Esophagus squamous epithelium (tissue), 5 donors: ENCODE measurements at regions not wholly inside any gene's neighbourhood (a gene's known extent, or its start where the extent isn't known, plus 50 kb on each side); places are given as distances from the start of the nearest gene placed in this dataset.

Source experiments
- DNase-seq: peaks from one replicate; lab custom pipeline; 2025; lab: John Stamatoyannopoulos, UW
- H3K27ac ChIP-seq, 4 donors: fragments of 200-600 bp; sonication (generic); one replicate each; pipeline ENCODE4 v1.5.1; 2016 to 2019; ENCODE audit warnings: mild to moderate bottlenecking in 1 of 4
- H3K27me3 ChIP-seq, 4 donors: fragments of 200-600 bp; sonication (generic); 1 replicate in 3 of 4; 2 replicates in 1 of 4; pipeline versions ENCODE4 v1.5.1 to v1.6.0; 2017 to 2021; ENCODE audit warnings: antibody characterized with exemption in 1 of 4
- H3K36me3 ChIP-seq, 3 donors: fragments of 200-600 bp; sonication (generic); one replicate each; pipeline ENCODE4 v1.5.1; 2016 to 2019
- H3K4me1 ChIP-seq, 3 donors: fragments of 200-600 bp; sonication (generic); one replicate each; pipeline ENCODE4 v1.5.1; 2017 to 2019
- H3K4me3 ChIP-seq, 4 donors: fragments of 200-600 bp; sonication (generic); 1 replicate in 3 of 4; 2 replicates in 1 of 4; pipeline ENCODE4 v1.5.1; 2016 to 2019; ENCODE audit warnings: mild to moderate bottlenecking in 2 of 4, moderate library complexity in 1 of 4
- H3K9me3 ChIP-seq, 3 donors: fragments of 200-600 bp; sonication (generic); one replicate each; pipeline ENCODE4 v1.5.1; 2016 to 2019
- POLR2A ChIP-seq, 4 donors: fragments of 450-650 bp; IDR thresholded peaks; one replicate each; pipeline ENCODE4 v1.6.1; 2017; ENCODE audit warnings: antibody characterized with exemption in 4 of 4, mild to moderate bottlenecking in 4 of 4, moderate library complexity in 3 of 4
- WGBS, 2 donors: methylation state at CpG; one replicate each; pipeline ENCODE4 v1.1.5; 2018; 5-methylcytosine and 5-hydroxymethylcytosine counted together
- intact Hi-C: fragments of 100-400 bp; cut with DNase I; formaldehyde crosslinking; loops from one replicate; pipeline ENCODE4 v1.15.0; 2022
- TF ChIP-seq, protein P1 (sequence below), 6 experiments: fragments of 450-650 bp in 4 of 6; fragments of 200-600 bp in 2 of 6; sonication (generic) in 2 of 6; IDR thresholded peaks; one replicate each; pipeline ENCODE4 v1.5.1; 2016 to 2019; ENCODE audit warnings: antibody characterized with exemption in 6 of 6, mild to moderate bottlenecking in 4 of 6, moderate library complexity in 4 of 6
- donor health status: DM: yes; HTN: yes; CAD: no.

DNA sequence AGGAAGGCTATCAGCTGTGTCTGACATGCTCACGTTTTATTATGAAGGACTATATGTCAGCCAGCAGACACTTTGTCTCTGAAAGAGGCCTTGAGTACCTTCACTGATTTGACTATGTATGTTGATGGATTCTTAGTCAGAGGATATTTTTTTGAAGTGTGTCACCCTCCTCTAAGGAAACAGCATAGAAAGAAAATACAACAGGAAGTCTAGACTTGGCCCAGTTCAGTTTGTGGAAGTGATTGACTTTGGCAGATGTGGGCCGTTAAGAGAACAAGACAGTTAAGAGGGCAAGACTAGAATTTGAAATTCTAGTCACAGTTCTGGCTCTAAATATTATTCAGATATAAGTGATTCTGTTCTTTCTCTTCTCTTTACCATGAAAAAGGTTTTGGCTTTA lies 471.5 kb downstream of the CDH8 start:
- no peak for DNase-seq
- intact Hi-C loops: no loop called here
- Histone ChIP-seq H3K27ac (no peak overlapping the region), H3K9me3 (no peaks in the 10 kb centered on the region), H3K4me3 (no peak overlapping the region), H3K27me3 (no peaks in the 10 kb centered on the region), H3K4me1 (peaks cover 0 to 12% (median 0%) of the 10 kb centered on the region in 3 donors), H3K36me3 (no peaks in the 10 kb centered on the region)
- WGBS, 2 donors: 33% methylated on average over 2 of the region's 2 CpGs
- TF ChIP-seq, protein P1, sequence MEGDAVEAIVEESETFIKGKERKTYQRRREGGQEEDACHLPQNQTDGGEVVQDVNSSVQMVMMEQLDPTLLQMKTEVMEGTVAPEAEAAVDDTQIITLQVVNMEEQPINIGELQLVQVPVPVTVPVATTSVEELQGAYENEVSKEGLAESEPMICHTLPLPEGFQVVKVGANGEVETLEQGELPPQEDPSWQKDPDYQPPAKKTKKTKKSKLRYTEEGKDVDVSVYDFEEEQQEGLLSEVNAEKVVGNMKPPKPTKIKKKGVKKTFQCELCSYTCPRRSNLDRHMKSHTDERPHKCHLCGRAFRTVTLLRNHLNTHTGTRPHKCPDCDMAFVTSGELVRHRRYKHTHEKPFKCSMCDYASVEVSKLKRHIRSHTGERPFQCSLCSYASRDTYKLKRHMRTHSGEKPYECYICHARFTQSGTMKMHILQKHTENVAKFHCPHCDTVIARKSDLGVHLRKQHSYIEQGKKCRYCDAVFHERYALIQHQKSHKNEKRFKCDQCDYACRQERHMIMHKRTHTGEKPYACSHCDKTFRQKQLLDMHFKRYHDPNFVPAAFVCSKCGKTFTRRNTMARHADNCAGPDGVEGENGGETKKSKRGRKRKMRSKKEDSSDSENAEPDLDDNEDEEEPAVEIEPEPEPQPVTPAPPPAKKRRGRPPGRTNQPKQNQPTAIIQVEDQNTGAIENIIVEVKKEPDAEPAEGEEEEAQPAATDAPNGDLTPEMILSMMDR (IDR thresholded peaks at IDR 0.05): no peak
- TF ChIP-seq POLR2A (IDR thresholded peaks at IDR 0.05): no peak

DNA sequence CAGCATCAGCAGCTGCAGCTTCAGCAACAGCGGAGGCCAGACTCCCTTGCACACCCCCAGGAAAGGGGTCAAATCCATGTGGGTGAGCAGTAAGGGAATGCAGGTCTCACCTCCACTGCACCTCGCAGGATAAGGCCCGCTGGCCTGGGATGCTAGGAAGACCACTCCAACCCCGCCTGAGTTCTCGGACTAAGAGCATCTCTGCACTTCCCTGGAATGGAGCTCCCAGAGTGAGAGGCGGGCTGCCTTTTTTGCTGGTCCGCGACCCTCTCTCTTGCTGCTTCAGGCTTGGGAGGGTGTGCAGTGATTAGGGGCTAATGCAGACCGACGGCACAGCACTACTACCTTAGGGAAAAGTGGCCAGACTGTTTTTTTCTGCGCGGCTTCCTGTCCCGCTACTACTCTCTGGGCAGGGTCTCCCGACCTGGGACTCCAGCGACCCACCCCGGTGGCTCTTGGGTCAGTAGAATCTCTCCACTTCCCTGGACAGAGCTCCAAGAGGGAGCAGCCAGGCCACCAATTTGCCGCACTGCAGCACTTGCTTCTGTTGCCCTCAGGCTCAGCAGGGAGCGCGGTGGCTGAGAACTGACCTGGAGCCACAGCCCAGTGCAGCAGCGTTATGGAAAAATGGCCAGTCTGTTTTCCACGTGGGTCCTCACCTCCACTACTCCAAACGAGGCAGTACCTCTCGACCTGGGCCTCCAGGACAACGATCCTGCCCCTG lies 480.4 kb downstream of the CDH8 start:
- Histone ChIP-seq H3K36me3 (no peaks in the 10 kb centered on the region), H3K4me3 (no peak overlapping the region), H3K27me3 (no peaks in the 10 kb centered on the region), H3K9me3 (no peaks in the 10 kb centered on the region), H3K4me1 (no peaks in the 10 kb centered on the region), H3K27ac (no peak overlapping the region)
- intact Hi-C loops: no loop called here
- no peak for DNase-seq
- TF ChIP-seq, protein P1 (IDR thresholded peaks at IDR 0.05): no peak
- WGBS, 2 donors: 69 to 83% methylated on average over 8 to 16 of the region's 24 CpGs

DNA sequence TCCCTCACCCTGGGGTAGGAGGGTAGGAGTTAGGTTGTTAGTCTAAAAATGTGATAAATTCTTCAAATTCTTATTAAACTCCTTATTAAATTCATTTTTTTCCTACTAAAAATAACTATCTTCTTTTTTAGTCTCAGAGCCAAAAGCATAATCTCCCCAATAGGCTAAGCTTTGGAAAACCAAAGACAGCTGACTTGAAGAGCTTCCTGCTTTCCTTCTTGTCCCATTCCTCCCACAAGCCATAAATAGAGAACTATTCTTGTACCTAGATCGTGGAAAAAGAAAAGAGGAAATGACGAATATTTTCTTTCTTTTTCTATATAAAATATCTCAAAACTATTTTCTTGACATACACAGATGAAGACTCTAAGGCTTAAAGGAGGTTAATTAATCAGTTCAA lies 486.9 kb downstream of the CDH8 start:
- Histone ChIP-seq H3K27me3 (no peaks in the 10 kb centered on the region), H3K4me3 (no peak overlapping the region), H3K4me1 (no peaks in the 10 kb centered on the region), H3K36me3 (no peaks in the 10 kb centered on the region), H3K9me3 (no peaks in the 10 kb centered on the region), H3K27ac (no peak overlapping the region)
- DNase-seq: no peak
- TF ChIP-seq, protein P1 (IDR thresholded peaks at IDR 0.05): no peak
- TF ChIP-seq POLR2A (IDR thresholded peaks at IDR 0.05): no peak
- intact Hi-C loops: no loop called here
- 49 to 52% methylated on average over 2 of the region's 2 CpGs for WGBS, 2 donors

DNA sequence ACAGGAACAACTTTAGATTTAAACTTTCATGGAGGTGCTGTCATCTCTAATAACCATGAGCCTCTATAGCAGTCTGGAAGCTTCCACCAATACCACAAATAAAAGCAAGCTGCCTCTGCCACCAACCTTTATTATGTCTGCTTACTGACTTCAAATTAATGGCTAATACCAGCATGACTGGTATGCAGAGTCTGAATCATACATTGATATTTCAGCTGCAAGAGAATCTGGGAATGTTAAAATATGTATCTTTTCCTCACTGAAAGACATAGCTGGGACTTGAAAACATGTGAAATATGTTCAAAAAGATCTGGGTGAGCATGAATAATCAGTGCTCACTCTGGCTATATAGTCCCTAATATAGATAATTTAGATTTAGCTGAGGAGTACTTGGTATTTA lies 488.6 kb downstream of the CDH8 start:
- TF ChIP-seq POLR2A (IDR thresholded peaks at IDR 0.05): no peak
- TF ChIP-seq, protein P1 (IDR thresholded peaks at IDR 0.05): no peak
- no peaks in the 10 kb centered on the region for H3K9me3 ChIP-seq
- H3K27me3 ChIP-seq: no peaks in the 10 kb centered on the region
- intact Hi-C loops: no loop called here
- no peak for DNase-seq
- no peak overlapping the region for H3K27ac ChIP-seq
- no peaks in the 10 kb centered on the region for H3K4me1 ChIP-seq
- H3K4me3 ChIP-seq: no peak overlapping the region
- H3K36me3 ChIP-seq: no peaks in the 10 kb centered on the region

DNA sequence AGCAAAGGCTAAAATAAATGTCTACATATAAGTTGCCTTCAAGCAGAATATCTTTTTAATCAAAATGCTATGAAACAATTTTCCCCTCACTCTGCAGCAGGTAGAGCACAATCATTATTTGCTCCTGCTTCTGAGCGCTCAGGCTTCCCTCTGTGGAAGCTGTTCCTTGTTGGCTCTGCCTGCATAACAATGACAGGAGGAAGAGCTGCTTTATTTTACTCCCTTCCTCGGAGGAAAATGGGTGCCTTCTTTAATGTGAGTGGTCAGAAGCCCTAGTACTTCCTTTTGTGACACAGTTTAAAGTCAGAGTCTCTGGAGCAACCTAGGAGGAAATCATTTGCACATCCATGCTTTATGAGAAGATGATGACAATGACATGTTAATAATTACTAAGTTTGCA lies 492.1 kb downstream of the CDH8 start:
- intact Hi-C loops: no loop called here
- Histone ChIP-seq H3K4me3 (no peak overlapping the region), H3K36me3 (no peaks in the 10 kb centered on the region), H3K4me1 (no peaks in the 10 kb centered on the region), H3K27me3 (no peaks in the 10 kb centered on the region), H3K27ac (no peak overlapping the region), H3K9me3 (no peaks in the 10 kb centered on the region)
- no peak for DNase-seq
- WGBS, 2 donors: 31 to 35% methylated on average over 2 of the region's 2 CpGs
- TF ChIP-seq POLR2A (IDR thresholded peaks at IDR 0.05): no peak
- TF ChIP-seq, protein P1 (IDR thresholded peaks at IDR 0.05): no peak
